Loucy (cell line): ENCODE measurements at regions not wholly inside any gene's neighbourhood (a gene's known extent, or its start where the extent isn't known, plus 50 kb on each side); places are given as distances from the start of the nearest gene placed in this dataset.

Experiments used
- H2AFZ ChIP-seq: fragments of 200-600 bp; sonication (generic); 2 replicates; pipeline ENCODE4 v1.6.0; 2016; ENCODE audit warnings: antibody characterized with exemption, mild to moderate bottlenecking, low read length, moderate library complexity
- H3F3A ChIP-seq: fragments of 200-600 bp; 2 replicates; pipeline ENCODE4 v1.6.0; 2016; ENCODE audit warnings: antibody characterized with exemption, low read depth, mild to moderate bottlenecking
- H3K27me3 ChIP-seq: fragments of 200-600 bp; sonication (generic); 2 replicates; pipeline ENCODE4 v1.6.1; 2014; ENCODE audit warnings: low read length, mild to moderate bottlenecking; ENCODE audit not compliant: insufficient read depth, poor library complexity, severe bottlenecking
- H3K36me3 ChIP-seq: fragments of 200-600 bp; sonication (generic); 2 replicates; pipeline ENCODE4 v1.6.1; 2016; ENCODE audit warnings: low read length; ENCODE audit not compliant: insufficient read depth
- H3K4me1 ChIP-seq: fragments of 200-600 bp; sonication (generic); 2 replicates; pipeline ENCODE4 v1.5.1; 2014; ENCODE audit warnings: low read length, mild to moderate bottlenecking; ENCODE audit not compliant: insufficient read depth, poor library complexity, severe bottlenecking
- H3K4me2 ChIP-seq: fragments of 200-600 bp; sonication (generic); 2 replicates; pipeline ENCODE4 v1.6.0; 2014; ENCODE audit warnings: antibody characterized with exemption, low read length, low read depth, mild to moderate bottlenecking; ENCODE audit not compliant: poor library complexity, severe bottlenecking
- H3K4me3 ChIP-seq: fragments of 200-600 bp; sonication (generic); 2 replicates; pipeline ENCODE4 v1.5.1; 2014; ENCODE audit warnings: low read length, mild to moderate bottlenecking, mixed read lengths; ENCODE audit not compliant: poor library complexity, severe bottlenecking
- H3K79me2 ChIP-seq: fragments of 200-600 bp; sonication (generic); 2 replicates; pipeline ENCODE4 v1.6.1; 2014; ENCODE audit warnings: low read length; ENCODE audit not compliant: insufficient read depth
- H3K9ac ChIP-seq: fragments of 200-600 bp; sonication (generic); 2 replicates; pipeline ENCODE4 v1.6.0; 2014; ENCODE audit warnings: mild to moderate bottlenecking, low read depth, low read length, moderate library complexity; ENCODE audit not compliant: poor library complexity, severe bottlenecking
- H3K9me2 ChIP-seq: fragments of 200-600 bp; sonication (generic); replicated peaks from 2 replicates; pipeline ENCODE4 v1.6.1; 2016; ENCODE audit warnings: low read depth, low read length, mixed read lengths
- H3K9me3 ChIP-seq: fragments of 200-600 bp; sonication (generic); 2 replicates; pipeline ENCODE4 v1.6.1; 2014; ENCODE audit warnings: mild to moderate bottlenecking, antibody characterized with exemption, low read length, low read depth; ENCODE audit not compliant: insufficient read depth
- H4K20me1 ChIP-seq: fragments of 200-600 bp; sonication (generic); 2 replicates; pipeline ENCODE4 v1.6.0; 2014; ENCODE audit warnings: antibody characterized with exemption, low read length, mild to moderate bottlenecking; ENCODE audit not compliant: insufficient read depth, poor library complexity, severe bottlenecking
- EZH2phosphoT487 ChIP-seq: fragments of 200-600 bp; IDR thresholded peaks from 2 replicates; pipeline ENCODE4 v1.6.1; 2018; ENCODE audit warnings: antibody characterized with exemption, mild to moderate bottlenecking, moderate library complexity, borderline replicate concordance
- TF ChIP-seq, protein P1 (sequence below): fragments of 200-600 bp; sonication (generic); conservative IDR thresholded peaks from 2 replicates; pipeline ENCODE4 v1.5.1; 2014; ENCODE audit warnings: mild to moderate bottlenecking, antibody characterized with exemption, low read length

DNA sequence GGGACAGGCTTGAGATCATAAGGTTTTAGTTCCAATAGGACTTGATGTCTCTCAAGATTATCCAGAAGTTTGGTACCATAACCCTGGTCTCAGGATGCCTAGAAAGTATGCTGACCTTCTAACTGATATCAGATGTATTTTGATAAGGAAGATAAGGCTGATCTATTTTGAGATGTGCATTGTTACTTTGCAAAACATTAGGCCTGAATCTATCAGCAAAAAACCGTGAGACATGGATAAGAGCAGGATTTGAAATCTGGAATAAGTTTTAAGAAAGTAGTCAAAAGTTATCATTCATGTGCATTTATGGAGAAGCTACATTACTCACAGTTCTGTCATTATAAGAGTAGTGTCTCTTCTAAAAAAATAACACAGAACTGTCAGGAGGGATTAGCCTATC, 467.1 kb upstream of the HS3ST1 start:
- no peaks in the 10 kb centered on the region for H3K9me2 ChIP-seq
- no peak overlapping the region for H3K4me3 ChIP-seq
- no peak overlapping the region for H3K9ac ChIP-seq
- no peaks in the 10 kb centered on the region for H3F3A ChIP-seq
- no peaks in the 10 kb centered on the region for H3K79me2 ChIP-seq
- H3K27me3 ChIP-seq: no peaks in the 10 kb centered on the region
- H3K9me3 ChIP-seq: no peaks in the 10 kb centered on the region
- H3K36me3 ChIP-seq: no peaks in the 10 kb centered on the region
- H2AFZ ChIP-seq: no peak overlapping the region
- TF ChIP-seq, protein P1, sequence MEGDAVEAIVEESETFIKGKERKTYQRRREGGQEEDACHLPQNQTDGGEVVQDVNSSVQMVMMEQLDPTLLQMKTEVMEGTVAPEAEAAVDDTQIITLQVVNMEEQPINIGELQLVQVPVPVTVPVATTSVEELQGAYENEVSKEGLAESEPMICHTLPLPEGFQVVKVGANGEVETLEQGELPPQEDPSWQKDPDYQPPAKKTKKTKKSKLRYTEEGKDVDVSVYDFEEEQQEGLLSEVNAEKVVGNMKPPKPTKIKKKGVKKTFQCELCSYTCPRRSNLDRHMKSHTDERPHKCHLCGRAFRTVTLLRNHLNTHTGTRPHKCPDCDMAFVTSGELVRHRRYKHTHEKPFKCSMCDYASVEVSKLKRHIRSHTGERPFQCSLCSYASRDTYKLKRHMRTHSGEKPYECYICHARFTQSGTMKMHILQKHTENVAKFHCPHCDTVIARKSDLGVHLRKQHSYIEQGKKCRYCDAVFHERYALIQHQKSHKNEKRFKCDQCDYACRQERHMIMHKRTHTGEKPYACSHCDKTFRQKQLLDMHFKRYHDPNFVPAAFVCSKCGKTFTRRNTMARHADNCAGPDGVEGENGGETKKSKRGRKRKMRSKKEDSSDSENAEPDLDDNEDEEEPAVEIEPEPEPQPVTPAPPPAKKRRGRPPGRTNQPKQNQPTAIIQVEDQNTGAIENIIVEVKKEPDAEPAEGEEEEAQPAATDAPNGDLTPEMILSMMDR: no peak
- TF ChIP-seq EZH2phosphoT487: no peak
- H3K4me1 ChIP-seq: no peaks in the 10 kb centered on the region
- H3K4me2 ChIP-seq: no peak overlapping the region
- no peaks in the 10 kb centered on the region for H4K20me1 ChIP-seq

DNA sequence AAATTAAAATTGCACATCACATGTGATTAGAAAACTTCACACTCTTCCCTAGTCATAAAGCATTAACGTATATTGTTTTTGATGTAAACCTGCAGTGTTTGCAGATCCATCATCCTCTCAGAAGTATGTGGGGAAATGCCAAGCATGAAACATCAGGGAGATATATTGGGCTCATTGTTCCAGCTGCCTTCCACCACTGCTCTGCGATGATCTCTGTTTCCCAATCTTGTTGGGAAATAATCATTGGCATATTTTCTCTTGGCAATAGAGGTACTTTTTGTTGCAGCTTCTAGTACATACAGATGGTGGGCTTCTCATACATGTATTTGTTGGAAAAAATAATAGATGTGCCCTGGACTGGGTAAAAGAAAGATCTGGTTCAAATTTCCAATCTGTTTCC, 466.3 kb upstream of the HS3ST1 start:
- H3K4me2 ChIP-seq: no peak overlapping the region
- H3K4me3 ChIP-seq: no peak overlapping the region
- no peak for TF ChIP-seq EZH2phosphoT487
- TF ChIP-seq, protein P1: no peak
- H3K4me1 ChIP-seq: no peaks in the 10 kb centered on the region
- no peaks in the 10 kb centered on the region for H3K27me3 ChIP-seq
- H4K20me1 ChIP-seq: no peaks in the 10 kb centered on the region
- H3K9me3 ChIP-seq: no peaks in the 10 kb centered on the region
- H3K36me3 ChIP-seq: no peaks in the 10 kb centered on the region
- no peak overlapping the region for H2AFZ ChIP-seq
- H3F3A ChIP-seq: no peaks in the 10 kb centered on the region
- H3K79me2 ChIP-seq: no peaks in the 10 kb centered on the region
- no peaks in the 10 kb centered on the region for H3K9me2 ChIP-seq
- H3K9ac ChIP-seq: no peak overlapping the region

DNA sequence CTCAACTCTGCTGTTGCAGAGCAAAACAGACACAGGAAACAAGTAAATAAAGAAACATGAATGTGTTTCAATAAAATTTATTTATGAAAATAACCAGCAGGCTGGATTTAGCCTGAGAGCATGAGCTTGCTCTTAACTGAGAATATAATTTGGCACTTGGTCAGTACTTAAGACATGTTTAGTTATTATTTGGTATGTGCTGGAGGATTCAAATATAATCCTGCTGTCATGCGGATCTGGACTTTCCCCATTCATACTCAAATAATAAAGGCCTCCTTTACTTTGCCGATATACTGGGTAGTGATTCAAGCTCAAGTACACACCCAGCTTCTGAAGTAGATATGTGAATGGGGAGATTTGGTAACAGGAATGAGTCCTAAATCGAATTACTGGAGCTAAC, 465.5 kb upstream of the HS3ST1 start:
- no peaks in the 10 kb centered on the region for H3K9me3 ChIP-seq
- H3F3A ChIP-seq: no peaks in the 10 kb centered on the region
- H3K4me3 ChIP-seq: no peak overlapping the region
- no peaks in the 10 kb centered on the region for H3K27me3 ChIP-seq
- no peaks in the 10 kb centered on the region for H3K4me1 ChIP-seq
- H3K9me2 ChIP-seq: no peaks in the 10 kb centered on the region
- no peak overlapping the region for H3K4me2 ChIP-seq
- no peak overlapping the region for H2AFZ ChIP-seq
- TF ChIP-seq EZH2phosphoT487: no peak
- TF ChIP-seq, protein P1: no peak
- H3K36me3 ChIP-seq: no peaks in the 10 kb centered on the region
- no peak overlapping the region for H3K9ac ChIP-seq
- H4K20me1 ChIP-seq: no peaks in the 10 kb centered on the region
- no peaks in the 10 kb centered on the region for H3K79me2 ChIP-seq
